ENCODE measurements at regions not wholly inside any gene's neighbourhood (a gene's known extent, or its start where the extent isn't known, plus 50 kb on each side); places are given as distances from the start of the nearest gene placed in this dataset.

- TF ChIP-seq CTCF (IDR thresholded peaks at IDR 0.05) (no peak), EP300 (IDR thresholded peaks at IDR 0.05) (no peak)
Measured at GRCh38 chr4:188822698-188823097, 683.5 kb downstream of the TRIML1 start.

Measured in gastroesophageal sphincter (tissue), 3 donors.